HG02870 (cell line): ENCODE measurements at regions not wholly inside any gene's neighbourhood (a gene's known extent, or its start where the extent isn't known, plus 50 kb on each side); places are given as distances from the start of the nearest gene placed in this dataset.

Experiments
- ATAC-seq: cut with Tn5 transposase; IDR thresholded peaks from one replicate; pipeline ENCODE4 v1.9.1; 2021; ENCODE audit warnings: mild to moderate bottlenecking, moderate library complexity; ENCODE audit not compliant: unreplicated experiment

- ATAC-seq: no peak
Observed at GRCh38 chr18:29191263-29191662, 1014.3 kb upstream of the CDH2 start.

DNA sequence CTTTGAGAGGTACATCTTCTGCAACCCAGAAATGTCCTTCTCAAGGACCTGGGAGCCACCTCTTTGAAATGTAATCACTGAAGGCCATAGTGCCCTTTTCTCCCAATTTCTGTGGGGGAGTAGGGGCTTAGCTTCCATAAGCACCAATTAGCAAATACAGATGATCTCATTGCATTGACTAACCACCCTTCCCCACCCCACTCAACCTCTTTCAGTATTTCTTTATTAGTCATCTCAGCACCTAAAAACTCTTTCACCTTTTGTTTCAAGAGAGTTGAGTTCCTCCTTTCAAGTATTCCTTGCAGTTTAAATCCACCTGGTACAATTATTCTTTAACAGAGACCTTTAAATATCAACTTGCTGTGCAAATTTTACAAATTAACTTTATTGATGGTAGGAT lies 1011.8 kb upstream of the CDH2 start:
- ATAC-seq: no peak

- ATAC-seq: no peak
Observed at GRCh38 chr18:29185801-29186200, 1008.9 kb upstream of the CDH2 start.

DNA sequence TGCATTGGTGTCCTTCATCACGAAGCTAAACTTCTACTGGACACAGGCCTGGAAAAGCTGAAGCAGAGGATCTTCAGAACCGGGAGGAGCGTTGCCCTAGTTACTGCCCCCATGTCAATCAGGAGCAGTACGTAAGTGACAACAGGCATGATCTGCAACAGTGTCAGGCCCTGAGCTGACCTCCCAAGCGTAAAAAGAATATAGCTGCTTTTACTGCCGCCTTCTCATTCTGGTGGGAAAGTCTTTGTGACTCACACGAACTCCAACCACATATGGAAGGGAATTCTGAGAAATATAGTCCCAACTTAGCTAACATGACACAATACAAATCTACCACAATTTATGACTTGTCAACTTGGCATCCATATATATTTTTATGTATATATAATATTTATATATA lies 1007.7 kb upstream of the CDH2 start:
- ATAC-seq: no peak

- no peak for ATAC-seq
Observed at GRCh38 chr18:29181151-29181901, 1004.4 kb upstream of the CDH2 start.

DNA sequence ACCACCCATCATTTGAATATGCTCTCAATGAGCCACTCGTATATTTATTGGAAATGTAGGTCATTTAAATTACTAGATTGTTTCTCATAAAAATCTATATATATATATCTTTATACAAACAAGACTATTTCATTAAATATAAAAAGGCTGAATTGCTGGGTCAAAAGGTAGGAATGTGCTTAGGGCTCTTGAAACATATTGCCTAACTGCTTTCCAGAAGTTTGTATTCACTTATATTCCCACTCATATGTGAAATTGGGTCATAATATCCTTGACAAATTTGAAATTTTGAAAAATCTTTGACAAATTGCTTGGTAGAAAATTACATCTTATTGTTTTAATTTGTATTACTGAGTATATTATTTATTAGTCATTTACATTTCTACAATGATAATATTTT lies 999.8 kb upstream of the CDH2 start:
- no peak for ATAC-seq

GRCh38 chr18:29174891-29175290 lies 998.0 kb upstream of the CDH2 start:
- no peak for ATAC-seq

GRCh38 chr18:29172756-29173067 lies 995.8 kb upstream of the CDH2 start:
- ATAC-seq: no peak

- ATAC-seq: no peak
Observed at GRCh38 chr18:29171892-29172755, 995.2 kb upstream of the CDH2 start.

- no peak for ATAC-seq
Observed at GRCh38 chr18:29169599-29169998, 992.7 kb upstream of the CDH2 start.

GRCh38 chr18:29164993-29165599 lies 988.2 kb upstream of the CDH2 start:
- ATAC-seq: no peak

GRCh38 chr18:29164020-29164706 lies 987.2 kb upstream of the CDH2 start:
- no peak for ATAC-seq

DNA sequence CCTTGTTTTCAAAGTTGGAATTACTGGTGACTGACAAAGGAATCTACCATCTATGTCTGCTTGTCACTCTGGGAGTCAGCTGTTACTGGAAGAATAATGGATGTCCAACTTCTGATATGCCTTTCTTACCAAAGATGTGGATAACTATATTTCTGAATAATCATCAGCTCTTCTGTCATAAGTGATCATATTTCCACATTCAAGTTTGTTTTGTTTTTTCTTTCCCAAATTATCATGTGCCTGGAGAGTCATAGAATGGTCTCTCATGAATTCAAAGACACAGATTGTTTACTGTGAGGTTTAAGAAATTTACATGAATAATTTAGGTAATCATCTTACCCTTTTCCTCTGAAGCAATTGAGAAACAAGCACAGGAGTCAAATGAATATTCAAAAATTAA lies 986.7 kb upstream of the CDH2 start:
- no peak for ATAC-seq

GRCh38 chr18:29161429-29161828 lies 984.5 kb upstream of the CDH2 start:
- ATAC-seq: no peak

DNA sequence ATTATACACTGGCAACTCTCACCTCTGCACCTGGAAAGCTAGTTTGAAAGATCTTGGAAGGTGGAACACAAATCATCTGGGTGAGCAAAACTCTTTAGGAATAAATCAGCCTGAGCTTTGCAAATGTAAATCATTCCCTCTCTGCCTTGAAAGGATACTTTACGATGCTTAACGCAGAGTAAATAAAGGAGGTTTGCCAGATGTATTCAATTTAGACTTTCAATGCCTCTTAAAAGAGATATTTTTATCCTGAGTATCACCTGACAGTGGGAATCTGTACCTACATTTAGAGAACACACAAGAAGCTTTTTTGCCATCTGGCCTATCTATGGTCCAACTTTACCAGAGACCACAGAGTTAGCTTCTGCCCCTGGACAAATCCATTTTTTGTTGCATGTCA lies 983.2 kb upstream of the CDH2 start:
- ATAC-seq: no peak

- ATAC-seq: no peak
Observed at GRCh38 chr18:29157905-29158304, 981.0 kb upstream of the CDH2 start.

GRCh38 chr18:29157057-29157780 lies 980.3 kb upstream of the CDH2 start:
- no peak for ATAC-seq

DNA sequence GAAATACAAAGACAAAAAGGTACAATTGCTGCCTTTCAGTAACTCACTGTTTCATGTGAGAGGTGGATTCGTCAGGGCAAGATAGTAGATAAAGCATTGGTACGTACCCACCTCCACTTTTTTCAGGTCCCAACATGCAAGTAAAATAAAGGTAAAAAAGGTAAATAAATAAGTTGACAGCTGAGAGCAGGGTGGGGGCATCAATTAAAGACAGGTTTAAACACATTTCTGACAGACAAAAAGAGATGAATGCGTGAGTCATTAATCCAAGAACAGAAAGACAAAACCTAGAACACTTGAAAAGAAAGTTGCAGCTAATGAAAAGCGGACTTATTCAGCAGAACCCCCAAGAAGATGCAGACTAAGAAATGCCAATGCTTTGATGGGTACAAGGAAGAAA lies 979.6 kb upstream of the CDH2 start:
- ATAC-seq: no peak

- ATAC-seq: no peak
Observed at GRCh38 chr18:29154758-29155725, 978.1 kb upstream of the CDH2 start.
